Activated B cell treated with CpG ODN at 0.5 μM for 24 hours (primary cell): ENCODE measurements at regions not wholly inside any gene's neighbourhood (a gene's known extent, or its start where the extent isn't known, plus 50 kb on each side); places are given as distances from the start of the nearest gene placed in this dataset.

ENCODE experiments used
- ATAC-seq: fragments of 200-7000 bp; cut with Tn5 transposase; one replicate; pipeline ENCODE4 v1.10.0; 2021; ENCODE audit warnings: low read depth, mild to moderate bottlenecking, moderate library complexity
- CTCF ChIA-PET: fragments of 350-600 bp; sonication (Branson Sonifier 250); formaldehyde crosslinking; loops from one replicate; lab custom pipeline; 2021; ENCODE audit warnings: antibody characterized with exemption; lab: Charles Lee
- POLR2A ChIA-PET: fragments of 350-600 bp; sonication (Branson Sonifier 250); formaldehyde crosslinking; loops from one replicate; lab custom pipeline; 2021; ENCODE audit warnings: antibody characterized with exemption; lab: Charles Lee
- DNase-seq: peaks from one replicate; pipeline ENCODE4 v3.0.0; 2022
- H3K27ac Mint-ChIP-seq: one replicate; pipeline ENCODE4 v1.8.0; 2020; ENCODE audit warnings: mixed read lengths
- H3K27me3 Mint-ChIP-seq: one replicate; pipeline ENCODE4 v1.8.0; 2021; ENCODE audit warnings: mixed read lengths
- H3K36me3 Mint-ChIP-seq: one replicate; pipeline ENCODE4 v1.8.0; 2021; ENCODE audit warnings: low read depth, mixed read lengths
- H3K4me1 Mint-ChIP-seq: one replicate; pipeline ENCODE4 v1.8.0; 2021; ENCODE audit warnings: mixed read lengths
- H3K4me3 Mint-ChIP-seq: one replicate; pipeline ENCODE4 v1.8.0; 2020; ENCODE audit warnings: mild to moderate bottlenecking, mixed read lengths
- H3K9me3 Mint-ChIP-seq: one replicate; pipeline ENCODE4 v1.8.0; 2020; ENCODE audit warnings: mixed read lengths
- CTCF ChIP-seq: fragments of 200-600 bp; IDR thresholded peaks from one replicate; pipeline ENCODE4 v1.8.0; 2022; ENCODE audit warnings: antibody characterized with exemption, mild to moderate bottlenecking
- intact Hi-C: fragments of 100-400 bp; cut with micrococcal nuclease; formaldehyde crosslinking; loops from one replicate; pipeline ENCODE4 v1.15.1; 2024

GRCh38 chr2:128486640-128487375, 168.1 kb upstream of the HS6ST1 start:
- no peak overlapping the region for H3K27ac Mint-ChIP-seq
- no peak overlapping the region for H3K4me3 Mint-ChIP-seq
- DNase-seq = no peak
- ChIA-PET CTCF (no interaction called here), POLR2A (no interaction called here)
- no peaks in the 10 kb centered on the region for H3K4me1 Mint-ChIP-seq
- no peak for TF ChIP-seq CTCF
- intact Hi-C loops = no loop called here
- peaks cover 11% of the 10 kb centered on the region for H3K27me3 Mint-ChIP-seq
- no peaks in the 10 kb centered on the region for H3K36me3 Mint-ChIP-seq
- H3K9me3 Mint-ChIP-seq = peaks cover under 1% of the 10 kb centered on the region
- ATAC-seq = no peak

GRCh38 chr2:128487650-128488387, 169.2 kb upstream of the HS6ST1 start:
- peaks cover 4% of the 10 kb centered on the region for H3K9me3 Mint-ChIP-seq
- no peak overlapping the region for H3K4me3 Mint-ChIP-seq
- H3K27me3 Mint-ChIP-seq = peaks cover 11% of the 10 kb centered on the region
- CTCF ChIA-PET = no interaction called here
- no peaks in the 10 kb centered on the region for H3K4me1 Mint-ChIP-seq
- no peak for TF ChIP-seq CTCF
- ATAC-seq = no peak
- POLR2A ChIA-PET = no interaction called here
- DNase-seq = no peak
- H3K36me3 Mint-ChIP-seq = no peaks in the 10 kb centered on the region
- no peak overlapping the region for H3K27ac Mint-ChIP-seq
- intact Hi-C loops = no loop called here

- CTCF ChIA-PET = no interaction called here
- TF ChIP-seq CTCF = no peak
- no peak for DNase-seq
- POLR2A ChIA-PET = no interaction called here
- peaks cover 11% of the 10 kb centered on the region for H3K27me3 Mint-ChIP-seq
- H3K36me3 Mint-ChIP-seq = no peaks in the 10 kb centered on the region
- peaks cover 4% of the 10 kb centered on the region for H3K9me3 Mint-ChIP-seq
- H3K4me1 Mint-ChIP-seq = no peaks in the 10 kb centered on the region
- no peak overlapping the region for H3K27ac Mint-ChIP-seq
- H3K4me3 Mint-ChIP-seq = no peak overlapping the region
- intact Hi-C loops = no loop called here
- ATAC-seq = no peak
Observed at GRCh38 chr2:128488434-128488833, 169.8 kb upstream of the HS6ST1 start.

DNA sequence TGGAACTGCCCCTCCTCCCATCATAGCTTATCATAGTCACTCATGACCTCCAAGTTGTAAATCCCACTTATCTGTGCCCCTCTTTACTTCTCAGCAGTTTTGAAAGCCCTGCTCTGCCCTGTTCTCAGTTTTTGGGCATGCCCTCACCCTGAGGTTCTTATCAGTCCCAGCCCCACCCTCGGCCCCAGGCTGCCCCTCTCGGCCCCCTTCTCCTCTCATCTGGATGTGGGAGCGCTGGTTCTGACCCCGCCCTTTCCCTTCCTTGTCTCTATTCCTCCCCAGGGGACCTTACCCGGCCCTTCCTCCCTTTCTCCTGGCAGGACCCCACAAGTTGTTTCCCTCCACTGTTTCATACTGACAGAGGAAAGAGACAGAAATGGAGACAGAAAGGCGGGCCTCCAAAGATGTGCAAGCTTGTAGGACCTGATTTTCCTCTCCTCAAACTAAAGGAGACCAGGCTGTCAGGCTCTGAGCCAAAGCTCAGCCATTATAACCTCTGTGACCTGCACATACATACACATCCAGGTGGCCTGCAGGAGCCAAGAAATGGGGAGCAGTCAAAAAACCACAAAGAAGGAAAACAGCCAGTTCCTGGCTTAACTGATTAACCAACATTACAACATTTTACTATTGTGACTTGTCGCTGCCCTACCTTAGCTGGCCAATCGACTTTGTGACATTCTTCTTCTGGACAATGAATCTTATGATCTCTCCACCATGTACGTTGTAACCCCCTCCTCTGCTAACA, 171.0 kb upstream of the HS6ST1 start:
- Mint-ChIP-seq H3K4me1 (no peaks in the 10 kb centered on the region), H3K27ac (no peak overlapping the region), H3K4me3 (no peak overlapping the region), H3K9me3 (peaks cover 4% of the 10 kb centered on the region), H3K27me3 (peaks cover 11% of the 10 kb centered on the region), H3K36me3 (no peaks in the 10 kb centered on the region)
- POLR2A ChIA-PET = no interaction called here
- intact Hi-C loops = no loop called here
- CTCF ChIA-PET = no interaction called here
- TF ChIP-seq CTCF = no peak
- DNase-seq (no peak), ATAC-seq (no peak)

DNA sequence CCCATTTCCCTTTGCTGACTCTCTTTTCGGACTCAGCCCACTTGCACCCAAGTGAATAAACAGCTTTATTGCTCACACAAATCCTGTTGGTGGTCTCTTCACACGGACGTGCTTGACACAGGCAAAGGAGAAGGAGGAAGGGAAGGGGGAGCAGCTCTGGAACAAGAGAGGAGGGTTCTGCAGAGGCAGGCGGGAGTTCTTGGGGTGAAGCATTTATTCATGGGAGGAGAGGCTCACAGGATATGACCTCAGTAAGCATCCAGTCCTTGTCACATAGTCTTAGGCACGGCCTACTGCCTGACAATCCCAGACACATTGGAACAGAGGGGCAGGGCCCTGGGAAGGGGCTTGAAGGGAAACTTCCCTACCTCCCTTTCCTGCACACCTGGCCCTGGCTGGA, 171.7 kb upstream of the HS6ST1 start:
- Mint-ChIP-seq H3K36me3 (no peaks in the 10 kb centered on the region), H3K27me3 (peaks cover 11% of the 10 kb centered on the region), H3K4me3 (no peak overlapping the region), H3K27ac (no peak overlapping the region), H3K4me1 (no peaks in the 10 kb centered on the region), H3K9me3 (peaks cover 4% of the 10 kb centered on the region)
- intact Hi-C loops = no loop called here
- ATAC-seq (no peak), DNase-seq (no peak)
- CTCF ChIA-PET = no interaction called here
- TF ChIP-seq CTCF = no peak
- POLR2A ChIA-PET = no interaction called here
